Type B pancreatic cell (in vitro differentiated cells): ENCODE measurements at regions not wholly inside any gene's neighbourhood (a gene's known extent, or its start where the extent isn't known, plus 50 kb on each side); places are given as distances from the start of the nearest gene placed in this dataset.
A peak's percentile ranks its signal among the peaks of the same experiment; 100 is the strongest.

Experiments used
- DNase-seq: peaks from one replicate; pipeline ENCODE4 v3.0.0; 2021; ENCODE audit warnings: mixed read lengths; ENCODE audit not compliant: unreplicated experiment; ENCODE audit errors: extremely low spot score
- H3K27ac Mint-ChIP-seq: 2 replicates; pipeline ENCODE4 v1.8.0; 2021; ENCODE audit warnings: mild to moderate bottlenecking, mixed read lengths
- H3K27me3 Mint-ChIP-seq: 2 replicates; pipeline ENCODE4 v1.8.0; 2021; ENCODE audit warnings: mixed read lengths
- H3K36me3 Mint-ChIP-seq: 2 replicates; pipeline ENCODE4 v1.8.0; 2021; ENCODE audit warnings: mixed read lengths
- H3K4me1 Mint-ChIP-seq: one replicate; pipeline ENCODE4 v1.8.0; 2021; ENCODE audit warnings: mixed read lengths; ENCODE audit not compliant: unreplicated experiment
- H3K4me3 Mint-ChIP-seq: 2 replicates; pipeline ENCODE4 v1.8.0; 2021; ENCODE audit warnings: mild to moderate bottlenecking, mixed read lengths
- H3K9me3 Mint-ChIP-seq: 2 replicates; pipeline ENCODE4 v1.8.0; 2021; ENCODE audit warnings: mixed read lengths
- CTCF ChIP-seq: fragments of 200-600 bp; sonication (generic); conservative IDR thresholded peaks from 2 replicates; pipeline ENCODE4 v1.5.0; 2021; ENCODE audit warnings: antibody characterized with exemption, mild to moderate bottlenecking

GRCh38 chr18:38369772-38370690 is 804.4 kb upstream of the CELF4 start:
- Mint-ChIP-seq H3K36me3 (no peaks in the 10 kb centered on the region), H3K4me1 (peaks cover 13% of the 10 kb centered on the region), H3K27ac (no peak overlapping the region), H3K9me3 (no peaks in the 10 kb centered on the region), H3K27me3 (no peaks in the 10 kb centered on the region), H3K4me3 (no peak overlapping the region)
- no peak for TF ChIP-seq CTCF
- DNase-seq = no peak

- Mint-ChIP-seq H3K4me3 (no peak overlapping the region), H3K27me3 (no peaks in the 10 kb centered on the region), H3K36me3 (no peaks in the 10 kb centered on the region), H3K4me1 (peaks cover 13% of the 10 kb centered on the region), H3K27ac (no peak overlapping the region), H3K9me3 (no peaks in the 10 kb centered on the region)
- no peak for TF ChIP-seq CTCF
- DNase-seq = no peak
These were observed 803.3 kb upstream of the CELF4 start for GRCh38 chr18:38368886-38369285.

GRCh38 chr18:38368246-38368645 is 802.6 kb upstream of the CELF4 start:
- Mint-ChIP-seq H3K4me1 (peaks cover 13% of the 10 kb centered on the region), H3K4me3 (no peak overlapping the region), H3K9me3 (no peaks in the 10 kb centered on the region), H3K27ac (no peak overlapping the region), H3K27me3 (no peaks in the 10 kb centered on the region), H3K36me3 (no peaks in the 10 kb centered on the region)
- no peak for TF ChIP-seq CTCF
- DNase-seq = no peak

- Mint-ChIP-seq H3K36me3 (no peaks in the 10 kb centered on the region), H3K4me3 (no peak overlapping the region), H3K27me3 (no peaks in the 10 kb centered on the region), H3K27ac (no peak overlapping the region), H3K9me3 (no peaks in the 10 kb centered on the region), H3K4me1 (peaks cover 13% of the 10 kb centered on the region)
- TF ChIP-seq CTCF = peak; percentile 64
- DNase-seq = no peak
These were observed 801.9 kb upstream of the CELF4 start for GRCh38 chr18:38367473-38367872.

- no peak overlapping the region for H3K27ac Mint-ChIP-seq
- H3K9me3 Mint-ChIP-seq = no peaks in the 10 kb centered on the region
- no peaks in the 10 kb centered on the region for H3K36me3 Mint-ChIP-seq
- H3K4me1 Mint-ChIP-seq = peaks cover 13% of the 10 kb centered on the region
- H3K27me3 Mint-ChIP-seq = no peaks in the 10 kb centered on the region
- TF ChIP-seq CTCF = no peak
- no peak for DNase-seq
- H3K4me3 Mint-ChIP-seq = no peak overlapping the region
These were observed 796.7 kb upstream of the CELF4 start for GRCh38 chr18:38362286-38362792.
